Prostate gland (tissue), 2 donors: ENCODE measurements at regions not wholly inside any gene's neighbourhood (a gene's known extent, or its start where the extent isn't known, plus 50 kb on each side); places are given as distances from the start of the nearest gene placed in this dataset.

ENCODE experiments used
- DNase-seq: peaks from one replicate; pipeline ENCODE4 v3.0.0-alpha.2; 2019; ENCODE audit warnings: low spot score
- H3K27ac ChIP-seq, 2 donors: fragments of 200-600 bp; sonication (generic); 2 replicates each; pipeline ENCODE4 v1.5.1; 2017 to 2019
- H3K27me3 ChIP-seq: fragments of 200-600 bp; sonication (generic); replicated peaks from 2 replicates; pipeline ENCODE4 v1.5.1; 2019; ENCODE audit not compliant: insufficient read depth
- H3K36me3 ChIP-seq, 2 donors: fragments of 200-600 bp; sonication (generic); 1 replicate in 1 of 2; 2 replicates in 1 of 2; pipeline versions ENCODE4 v1.5.1 to v1.8.1; 2017 to 2019
- H3K4me1 ChIP-seq: fragments of 200-600 bp; sonication (generic); replicated peaks from 2 replicates; pipeline ENCODE4 v1.5.1; 2019
- H3K4me3 ChIP-seq, 2 donors: fragments of 200-600 bp; sonication (generic); 2 replicates each; pipeline ENCODE4 v1.5.1; 2017 to 2019
- H3K9me3 ChIP-seq: fragments of 200-600 bp; sonication (generic); 2 replicates; pipeline ENCODE4 v1.5.1; 2017
- POLR2A ChIP-seq: fragments of 450-650 bp; IDR thresholded peaks from one replicate; pipeline ENCODE4 v1.6.1; 2016; ENCODE audit warnings: antibody characterized with exemption, mild to moderate bottlenecking
- POLR2AphosphoS5 ChIP-seq: sonication (generic); formaldehyde crosslinking; IDR thresholded peaks from one replicate; pipeline ENCODE4 v1.6.1; 2017; ENCODE audit warnings: antibody characterized with exemption
- WGBS: methylation state at CpG from one replicate; pipeline ENCODE4 v1.1.5; 2018; 5-methylcytosine and 5-hydroxymethylcytosine counted together
- intact Hi-C: fragments of 100-400 bp; cut with DNase I; formaldehyde crosslinking; loops from one replicate; pipeline ENCODE4 v1.14.2; 2022
- TF ChIP-seq, protein P1 (sequence below), 4 experiments: fragments of 200-600 bp in 2 of 4; fragments of 450-650 bp in 2 of 4; sonication (generic) in 2 of 4; IDR thresholded peaks; 1 replicate in 3 of 4; 2 replicates in 1 of 4; pipeline ENCODE4 v1.5.1; 2016 to 2019; ENCODE audit warnings: antibody characterized with exemption in 4 of 4, mild to moderate bottlenecking in 2 of 4, moderate library complexity in 2 of 4

DNA sequence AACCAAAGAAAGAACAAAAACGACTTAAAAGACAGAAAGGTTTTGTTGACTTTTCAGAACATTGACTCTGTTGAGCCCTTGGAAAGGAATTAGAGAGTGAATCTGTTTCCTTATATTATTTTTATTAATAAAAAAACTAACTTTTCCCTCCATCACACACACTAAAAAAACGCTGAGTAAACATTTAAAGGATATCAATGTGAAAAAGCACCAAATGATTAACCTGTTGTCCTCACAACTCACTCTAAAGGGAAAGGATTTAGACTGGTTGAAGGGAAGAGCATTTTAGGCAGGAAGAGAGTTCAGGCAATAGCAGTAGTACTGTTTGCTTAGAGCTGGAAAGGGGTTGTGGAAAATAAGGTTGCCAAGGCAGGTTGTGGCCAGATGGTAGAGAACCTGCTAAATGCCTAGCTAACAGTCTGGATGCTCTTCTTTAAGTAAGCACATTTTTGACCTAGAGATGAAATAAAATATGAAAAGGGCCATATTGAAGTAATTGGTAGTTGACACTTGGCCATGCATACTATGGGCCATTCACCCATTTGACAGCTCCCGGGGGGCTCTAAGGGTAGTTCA, 98.0 kb upstream of the NDP start:
- no peaks in the 10 kb centered on the region for H3K27me3 ChIP-seq

DNA sequence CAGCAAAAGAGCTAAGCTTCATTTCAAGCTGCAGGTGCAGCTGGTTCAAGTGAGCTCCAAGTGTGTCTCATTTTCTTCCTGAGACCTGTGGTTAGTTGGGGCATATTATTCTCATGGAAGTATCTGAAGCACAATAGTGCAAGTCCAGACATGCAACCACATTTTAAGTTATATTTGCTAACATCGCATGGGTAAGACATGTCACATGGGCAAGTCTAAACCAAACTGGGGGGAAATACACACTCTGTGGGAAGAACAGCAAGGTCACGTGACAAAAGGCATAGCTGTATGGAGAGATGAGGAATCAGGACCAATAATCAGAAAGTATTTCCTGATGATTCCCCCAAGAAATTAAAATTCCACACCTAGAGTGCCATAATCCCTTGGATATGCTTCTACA, 94.9 kb upstream of the NDP start:
- no peak for DNase-seq
- Histone ChIP-seq H3K4me1 (no peaks in the 10 kb centered on the region), H3K9me3 (no peaks in the 10 kb centered on the region), H3K36me3 (no peaks in the 10 kb centered on the region), H3K4me3 (no peak overlapping the region), H3K27ac (no peak overlapping the region), H3K27me3 (no peaks in the 10 kb centered on the region)
- WGBS = 73% methylated on average over 2 of the region's 2 CpGs
- TF ChIP-seq POLR2A (no peak), POLR2AphosphoS5 (no peak)
- TF ChIP-seq, protein P1, sequence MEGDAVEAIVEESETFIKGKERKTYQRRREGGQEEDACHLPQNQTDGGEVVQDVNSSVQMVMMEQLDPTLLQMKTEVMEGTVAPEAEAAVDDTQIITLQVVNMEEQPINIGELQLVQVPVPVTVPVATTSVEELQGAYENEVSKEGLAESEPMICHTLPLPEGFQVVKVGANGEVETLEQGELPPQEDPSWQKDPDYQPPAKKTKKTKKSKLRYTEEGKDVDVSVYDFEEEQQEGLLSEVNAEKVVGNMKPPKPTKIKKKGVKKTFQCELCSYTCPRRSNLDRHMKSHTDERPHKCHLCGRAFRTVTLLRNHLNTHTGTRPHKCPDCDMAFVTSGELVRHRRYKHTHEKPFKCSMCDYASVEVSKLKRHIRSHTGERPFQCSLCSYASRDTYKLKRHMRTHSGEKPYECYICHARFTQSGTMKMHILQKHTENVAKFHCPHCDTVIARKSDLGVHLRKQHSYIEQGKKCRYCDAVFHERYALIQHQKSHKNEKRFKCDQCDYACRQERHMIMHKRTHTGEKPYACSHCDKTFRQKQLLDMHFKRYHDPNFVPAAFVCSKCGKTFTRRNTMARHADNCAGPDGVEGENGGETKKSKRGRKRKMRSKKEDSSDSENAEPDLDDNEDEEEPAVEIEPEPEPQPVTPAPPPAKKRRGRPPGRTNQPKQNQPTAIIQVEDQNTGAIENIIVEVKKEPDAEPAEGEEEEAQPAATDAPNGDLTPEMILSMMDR (IDR thresholded peaks at IDR 0.05) = no peak
- intact Hi-C loops = no loop called here

More for the DNA sequence above, 98.0 kb upstream of the NDP start:
- no peaks in the 10 kb centered on the region for H3K9me3 ChIP-seq
- TF ChIP-seq POLR2AphosphoS5 = no peak
- no peak for TF ChIP-seq POLR2A
- TF ChIP-seq, protein P1 (IDR thresholded peaks at IDR 0.05) = no peak
- no peak overlapping the region for H3K4me3 ChIP-seq
- WGBS = 59% methylated on average over 3 of the region's 3 CpGs
- H3K4me1 ChIP-seq = no peaks in the 10 kb centered on the region
- no peaks in the 10 kb centered on the region for H3K36me3 ChIP-seq
- DNase-seq = no peak
- no peak overlapping the region for H3K27ac ChIP-seq
- intact Hi-C loops = no loop called here

DNA sequence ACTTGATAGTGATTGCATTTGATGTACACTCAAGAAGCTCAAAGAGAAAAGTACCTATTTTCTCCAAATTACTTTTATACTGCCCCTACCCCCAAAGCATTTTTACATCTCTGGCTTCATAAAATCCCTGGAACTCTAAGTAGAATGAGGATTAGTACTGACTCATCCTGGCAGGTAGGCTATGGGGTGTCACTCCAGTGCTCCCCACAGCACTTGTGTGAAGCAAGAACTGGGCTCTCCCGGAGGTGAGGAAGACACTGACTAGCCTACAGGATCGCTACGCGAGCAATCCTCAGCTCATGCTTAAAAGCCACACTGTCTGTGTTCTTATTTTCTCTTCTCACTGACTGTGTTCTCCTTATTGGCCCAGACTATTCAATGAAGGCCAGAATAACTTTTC, 90.4 kb upstream of the NDP start:
- no peak for DNase-seq
- intact Hi-C loops = no loop called here
- Histone ChIP-seq H3K9me3 (no peaks in the 10 kb centered on the region), H3K4me3 (no peak overlapping the region), H3K27ac (no peak overlapping the region), H3K27me3 (no peaks in the 10 kb centered on the region), H3K4me1 (no peaks in the 10 kb centered on the region), H3K36me3 (no peaks in the 10 kb centered on the region)
- WGBS = 68% methylated on average over 4 of the region's 4 CpGs
- TF ChIP-seq, protein P1 (IDR thresholded peaks at IDR 0.05) = no peak
- TF ChIP-seq POLR2AphosphoS5 (no peak), POLR2A (no peak)

DNA sequence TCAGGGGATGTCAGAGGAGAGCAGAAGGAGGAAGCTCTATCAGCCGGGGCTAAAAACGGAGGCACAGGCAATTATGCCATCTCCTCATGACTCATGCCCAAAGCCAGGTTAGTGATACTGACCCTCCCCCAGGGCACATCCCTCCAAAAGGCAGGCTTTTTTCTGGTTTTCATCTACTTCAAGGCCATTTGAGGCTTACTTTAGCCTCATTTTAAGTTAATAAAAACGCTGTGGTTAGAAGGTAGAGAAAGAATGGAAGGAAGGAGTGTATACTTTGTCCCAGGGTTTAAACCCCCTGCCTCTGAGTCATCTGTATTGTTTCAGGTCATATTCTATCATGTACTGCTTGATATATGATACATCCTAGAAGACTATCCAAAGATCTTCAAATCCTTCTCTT, 89.7 kb upstream of the NDP start:
- Histone ChIP-seq H3K27ac (no peak overlapping the region), H3K9me3 (no peaks in the 10 kb centered on the region), H3K4me3 (no peak overlapping the region), H3K27me3 (no peaks in the 10 kb centered on the region), H3K4me1 (no peaks in the 10 kb centered on the region), H3K36me3 (no peaks in the 10 kb centered on the region)
- intact Hi-C loops = no loop called here
- no peak for DNase-seq
- 46% methylated on average over 3 of the region's 3 CpGs for WGBS
- TF ChIP-seq, protein P1 (IDR thresholded peaks at IDR 0.05) = no peak
- TF ChIP-seq POLR2AphosphoS5 = no peak
- TF ChIP-seq POLR2A = no peak

DNA sequence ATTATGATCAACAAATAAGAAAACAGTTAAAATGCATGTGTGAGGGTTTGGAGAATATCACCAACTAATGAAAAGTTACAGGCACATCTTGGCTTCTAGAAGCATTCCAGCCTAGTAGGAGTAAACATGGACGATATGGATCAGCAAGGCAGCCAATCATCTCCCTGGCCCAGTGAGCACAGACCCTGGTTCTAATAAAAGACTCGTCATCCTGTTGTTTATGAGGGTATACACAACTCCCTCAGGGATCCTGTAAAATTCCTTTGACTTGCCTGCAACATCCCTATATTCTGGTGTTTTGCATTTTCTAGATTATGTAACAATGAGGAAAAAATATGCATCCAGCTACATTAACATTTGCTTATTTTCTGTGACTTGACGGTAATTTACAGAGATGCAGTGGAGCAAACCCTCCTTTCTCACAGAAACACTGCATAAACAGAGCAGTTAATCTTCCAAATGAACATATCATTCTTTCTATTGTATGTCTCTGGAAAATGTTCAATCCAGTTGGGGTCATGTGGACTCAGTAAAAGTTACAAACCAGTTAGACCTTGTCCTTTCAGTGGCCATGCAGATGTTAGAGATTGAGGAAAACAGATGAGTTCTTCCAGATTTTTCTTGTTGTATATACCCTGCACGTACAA, 88.9 kb upstream of the NDP start:
- H3K9me3 ChIP-seq = no peaks in the 10 kb centered on the region
- H3K4me1 ChIP-seq = no peaks in the 10 kb centered on the region
- intact Hi-C loops = no loop called here
- no peak overlapping the region for H3K4me3 ChIP-seq
- 5% methylated on average over 4 of the region's 4 CpGs for WGBS
- no peak overlapping the region for H3K27ac ChIP-seq
- DNase-seq = peak; percentile 4
- no peaks in the 10 kb centered on the region for H3K27me3 ChIP-seq
- no peaks in the 10 kb centered on the region for H3K36me3 ChIP-seq
- TF ChIP-seq POLR2A = no peak
- TF ChIP-seq, protein P1 (IDR thresholded peaks at IDR 0.05) = no peak
- TF ChIP-seq POLR2AphosphoS5 = no peak
